Fibroblast of the conjunctiva (primary cell): ENCODE measurements at regions not wholly inside any gene's neighbourhood (a gene's known extent, or its start where the extent isn't known, plus 50 kb on each side); places are given as distances from the start of the nearest gene placed in this dataset.
A peak's percentile ranks its signal among the peaks of the same experiment; 100 is the strongest.

Experiments used
- DNase-seq: peaks from one replicate; pipeline ENCODE4 v3.0.0-alpha.2; 2010; ENCODE audit warnings: low read depth

DNA sequence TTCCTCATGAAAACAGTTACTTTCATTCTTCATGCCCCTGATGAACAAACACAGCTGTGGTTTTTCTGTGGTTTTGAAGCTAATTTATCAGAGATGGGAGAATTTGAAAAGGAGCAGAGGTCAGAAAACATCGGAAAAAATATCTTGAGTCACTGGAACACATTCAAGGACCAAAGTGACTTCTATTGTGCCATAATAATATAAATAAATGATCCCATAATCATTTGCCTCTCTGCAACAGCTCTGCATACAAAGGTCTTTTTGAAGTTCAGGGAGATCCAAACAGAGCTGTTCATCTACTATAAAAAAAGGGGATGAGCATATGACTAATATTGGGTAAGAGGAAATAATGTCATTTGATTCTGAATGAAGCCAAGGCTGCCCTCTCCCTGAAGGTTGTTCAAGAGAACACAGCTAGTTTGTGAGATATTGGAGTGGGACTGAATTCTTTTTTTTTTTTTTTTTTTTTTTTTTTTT is 201.3 kb upstream of the GALNT5 start:
- DNase-seq = peak; percentile 10

GRCh38 chr2:157058161-157058560 is 199.3 kb upstream of the GALNT5 start:
- DNase-seq = no peak

DNA sequence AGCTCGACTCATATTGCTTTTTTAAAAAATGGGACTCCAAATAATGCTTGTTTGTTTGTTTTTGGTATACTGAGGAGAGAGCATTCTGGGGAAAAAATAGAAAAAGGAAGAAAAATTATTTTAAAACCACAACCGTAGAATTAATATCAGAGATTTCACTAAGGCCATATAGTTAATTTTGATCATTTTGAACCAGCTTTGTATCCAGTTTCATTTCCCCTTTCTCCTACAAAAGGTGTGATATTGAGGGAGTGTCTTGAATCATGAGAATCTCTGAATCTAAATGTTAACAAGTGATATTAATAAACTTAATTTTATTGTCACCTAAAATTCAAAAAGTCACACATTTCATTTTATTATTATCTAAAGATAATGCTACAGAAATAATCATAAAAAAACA is 198.5 kb upstream of the GALNT5 start:
- DNase-seq = no peak

DNA sequence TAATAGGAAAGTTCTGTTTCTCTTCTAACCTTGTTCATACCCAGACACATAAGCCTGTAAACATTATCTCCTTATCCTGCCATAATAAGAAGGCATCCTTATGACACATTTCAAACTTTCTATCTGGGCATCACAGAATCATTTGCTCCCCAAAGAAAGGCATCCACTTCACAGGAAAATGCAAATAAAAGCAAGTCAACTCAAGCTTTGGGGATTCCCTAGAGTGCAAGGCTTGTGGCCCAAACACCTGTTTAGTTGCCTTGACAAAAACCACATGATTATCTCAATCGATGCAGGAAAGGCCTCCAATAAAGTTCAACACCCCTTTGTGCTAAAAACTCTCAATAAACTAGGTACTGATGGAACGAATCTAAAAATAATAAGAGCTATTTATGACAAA is 195.7 kb upstream of the GALNT5 start:
- DNase-seq = no peak

DNA sequence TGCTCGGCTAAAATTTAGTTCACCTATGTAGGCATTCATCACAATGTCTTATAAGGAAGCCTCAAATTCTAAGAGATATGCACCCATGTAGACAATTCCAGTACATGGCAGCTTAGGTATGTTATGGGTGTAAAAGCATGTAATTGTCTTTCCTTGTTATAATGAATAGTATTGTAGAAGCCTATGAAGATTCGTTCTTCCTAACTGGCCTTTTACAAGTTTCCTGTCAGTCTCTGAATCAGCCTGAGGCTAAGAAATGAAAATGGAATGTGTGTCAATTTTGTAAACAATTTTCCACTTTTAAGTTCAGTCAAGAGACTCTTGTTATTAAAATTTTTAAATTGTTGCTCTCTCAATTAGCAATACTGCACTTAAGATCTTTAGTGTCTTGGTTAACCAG is 189.9 kb upstream of the GALNT5 start:
- no peak for DNase-seq

- no peak for DNase-seq
Measured at GRCh38 chr2:157068237-157068636, 189.3 kb upstream of the GALNT5 start.

GRCh38 chr2:157075924-157076323 is 181.6 kb upstream of the GALNT5 start:
- DNase-seq = no peak

DNA sequence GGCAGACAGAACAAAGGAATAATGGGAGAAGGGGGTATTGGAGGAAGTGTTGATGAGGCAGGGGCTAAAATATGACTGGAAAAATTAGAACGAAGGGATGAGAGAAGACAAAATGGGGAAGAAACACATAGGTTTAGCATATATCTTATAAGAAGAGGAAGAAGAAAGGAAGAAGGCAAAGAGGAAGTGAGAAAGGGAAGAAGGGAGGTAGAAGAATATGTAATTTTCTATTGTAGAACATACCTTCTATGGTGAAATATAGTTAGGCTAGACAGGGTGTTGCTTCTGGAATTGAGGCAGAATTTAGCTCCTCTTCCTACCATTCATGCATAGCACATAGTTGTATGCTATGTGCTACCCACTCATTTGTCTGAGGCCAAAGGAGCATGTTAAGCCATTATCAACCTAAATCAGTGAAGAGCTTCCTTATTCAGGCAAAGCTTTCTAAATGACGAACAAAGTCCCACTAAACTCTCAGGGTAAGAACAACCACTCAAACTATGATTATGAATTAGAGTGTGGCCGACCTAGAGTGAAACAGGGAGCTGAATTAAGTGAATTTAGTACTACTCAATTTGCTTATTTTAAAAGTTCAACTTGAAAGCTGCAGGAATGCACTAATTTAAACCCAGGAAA is 180.9 kb upstream of the GALNT5 start:
- no peak for DNase-seq

GRCh38 chr2:157077753-157078350 is 179.7 kb upstream of the GALNT5 start:
- no peak for DNase-seq

DNA sequence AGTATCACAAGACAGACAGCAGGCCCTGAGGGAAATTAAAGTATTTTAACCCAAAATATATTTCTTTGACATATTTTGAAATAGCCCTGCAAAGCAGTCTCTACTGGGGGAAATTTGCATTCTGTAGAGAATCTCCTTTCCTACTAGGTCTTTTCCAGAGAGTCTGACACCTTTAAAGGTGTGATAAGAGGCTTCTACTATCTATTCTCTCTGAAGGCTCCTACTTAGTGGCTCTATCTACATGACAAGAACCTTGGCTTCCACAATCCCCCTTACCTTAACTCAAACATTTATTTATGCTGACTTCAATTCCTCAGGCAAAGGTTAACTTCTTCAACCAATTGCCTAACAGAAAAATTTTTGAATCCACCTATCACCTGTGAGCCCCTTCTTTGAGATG is 174.6 kb upstream of the GALNT5 start:
- no peak for DNase-seq

DNA sequence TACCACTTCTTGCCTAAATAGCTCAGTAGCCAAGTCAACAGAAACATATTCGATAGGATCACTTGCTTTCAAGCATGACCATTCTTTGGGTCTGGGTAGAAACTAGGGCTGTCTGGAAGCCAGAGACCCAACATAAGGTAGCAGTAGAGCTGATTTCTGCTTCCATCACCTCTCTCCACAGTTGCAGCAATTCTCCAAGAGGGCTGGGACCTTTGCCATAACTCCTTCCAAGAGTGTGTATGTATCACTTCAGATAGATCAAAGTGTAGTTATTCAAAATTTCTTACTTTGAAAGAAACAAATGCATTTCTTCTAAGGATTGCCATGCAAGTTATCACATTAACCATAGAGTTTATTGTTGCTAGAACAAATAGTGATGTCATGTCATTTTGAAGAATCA is 172.0 kb upstream of the GALNT5 start:
- no peak for DNase-seq

DNA sequence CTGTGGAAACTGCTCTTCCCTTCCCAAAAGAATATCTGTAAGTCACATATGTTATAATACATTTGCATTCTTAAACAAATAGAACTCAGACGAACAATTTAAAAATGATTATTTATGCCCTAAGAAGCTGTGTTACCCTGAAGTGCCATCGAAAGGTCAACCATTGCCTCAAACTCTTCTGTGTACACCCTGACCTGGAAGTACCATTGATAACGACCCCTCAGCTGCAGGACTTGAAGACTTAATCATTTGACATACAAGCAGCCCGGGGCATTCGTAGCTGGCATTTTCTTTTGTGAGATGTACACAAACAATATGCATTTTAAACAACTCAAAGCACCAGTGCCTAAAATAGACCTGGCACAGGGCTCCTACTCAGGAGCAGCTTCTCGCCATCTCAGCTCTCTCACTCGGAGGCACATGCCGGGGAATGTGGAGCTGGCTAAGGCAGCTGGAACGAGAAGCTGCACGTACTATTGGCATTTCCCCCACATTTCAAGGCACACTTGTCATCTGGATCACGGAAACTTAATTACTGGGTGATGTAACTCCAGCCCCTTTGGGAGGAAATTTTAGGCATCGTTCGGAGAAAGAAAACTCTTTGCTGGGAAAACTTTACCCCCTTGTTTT is 170.0 kb upstream of the GALNT5 start:
- peak; percentile 47 for DNase-seq

DNA sequence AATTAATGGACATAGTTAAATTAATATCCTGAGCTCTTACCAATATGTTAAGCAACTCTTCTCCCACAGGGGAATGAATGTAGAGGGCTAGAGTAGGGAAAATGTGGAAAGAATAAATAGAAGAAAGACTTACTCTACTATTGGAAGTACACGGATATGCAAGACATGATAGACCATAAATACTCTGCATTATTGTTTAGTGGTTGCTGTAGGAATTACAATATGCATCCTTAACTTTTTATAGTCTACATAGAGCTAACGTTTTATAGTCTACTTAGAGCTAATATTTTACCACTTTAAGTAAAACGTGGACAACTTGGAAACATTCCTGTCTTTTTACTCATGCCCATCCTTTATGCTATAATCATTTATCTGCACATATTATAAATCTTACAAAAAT is 163.8 kb upstream of the GALNT5 start:
- no peak for DNase-seq

- DNase-seq = no peak
Measured at GRCh38 chr2:157105372-157105771, 152.1 kb upstream of the GALNT5 start.

GRCh38 chr2:157106950-157107349 is 150.6 kb upstream of the GALNT5 start:
- no peak for DNase-seq

DNA sequence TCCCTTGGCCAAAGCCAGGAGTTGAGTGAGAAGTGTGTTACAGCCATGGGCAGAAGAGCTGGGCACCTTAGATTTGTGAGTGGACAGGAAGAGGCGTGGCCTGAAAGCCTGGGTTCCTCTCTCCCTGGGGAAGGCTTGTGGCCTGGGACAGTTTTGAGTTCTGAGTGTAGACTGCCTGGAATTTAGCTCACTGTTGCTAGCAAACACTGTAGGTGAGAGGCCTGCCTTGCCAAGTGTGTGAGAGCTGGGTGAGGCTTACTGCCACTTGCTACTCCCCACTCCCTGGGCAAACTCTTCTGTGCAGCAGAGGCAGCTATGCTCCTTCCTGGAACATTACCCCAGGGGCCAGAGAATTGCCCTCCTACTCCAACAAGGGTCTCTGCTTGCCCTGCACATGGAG is 150.0 kb upstream of the GALNT5 start:
- DNase-seq = no peak

DNA sequence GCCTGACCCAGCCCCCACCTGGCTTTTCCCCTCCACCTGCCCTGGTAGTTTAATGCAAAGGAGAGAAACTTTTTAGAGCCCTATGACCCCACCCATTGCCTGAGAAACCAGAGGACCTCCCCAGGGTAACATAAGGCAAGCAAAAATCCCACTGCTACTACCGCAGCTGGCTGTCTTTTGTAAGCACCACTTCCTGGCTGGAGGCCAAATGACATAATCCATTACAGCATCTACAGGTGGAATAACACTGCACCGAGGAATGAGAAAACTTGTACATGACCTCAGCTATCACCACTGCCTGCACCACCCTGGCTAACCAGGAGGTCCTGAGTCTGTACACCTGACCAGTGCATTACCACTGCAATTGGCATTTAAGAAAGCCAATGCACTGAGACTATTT is 149.6 kb upstream of the GALNT5 start:
- no peak for DNase-seq

- no peak for DNase-seq
Measured at GRCh38 chr2:157122776-157123175, 134.7 kb upstream of the GALNT5 start.

GRCh38 chr2:157124731-157125130 is 132.8 kb upstream of the GALNT5 start:
- DNase-seq = no peak

DNA sequence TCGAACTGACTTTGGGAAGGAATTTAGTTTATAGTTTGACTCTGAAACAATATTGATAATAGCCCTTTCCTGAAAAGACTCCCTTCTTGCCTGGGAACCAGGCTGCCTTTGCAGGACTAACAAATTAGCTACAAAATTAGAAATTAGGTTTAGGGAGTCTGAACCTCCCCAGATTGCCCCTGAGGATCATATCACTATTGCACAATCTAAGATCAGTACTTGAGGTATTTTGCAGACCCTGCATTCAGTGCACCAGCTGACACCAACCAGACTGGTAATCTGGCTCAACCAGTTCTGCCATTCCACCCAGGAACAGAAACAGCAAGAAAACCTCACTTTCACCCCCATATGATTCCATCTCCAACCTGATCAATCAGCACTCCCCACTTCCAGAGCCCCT is 131.8 kb upstream of the GALNT5 start:
- DNase-seq = no peak

GRCh38 chr2:157127249-157128012 is 130.1 kb upstream of the GALNT5 start:
- DNase-seq = no peak

GRCh38 chr2:157143901-157144300 is 113.6 kb upstream of the GALNT5 start:
- no peak for DNase-seq

DNA sequence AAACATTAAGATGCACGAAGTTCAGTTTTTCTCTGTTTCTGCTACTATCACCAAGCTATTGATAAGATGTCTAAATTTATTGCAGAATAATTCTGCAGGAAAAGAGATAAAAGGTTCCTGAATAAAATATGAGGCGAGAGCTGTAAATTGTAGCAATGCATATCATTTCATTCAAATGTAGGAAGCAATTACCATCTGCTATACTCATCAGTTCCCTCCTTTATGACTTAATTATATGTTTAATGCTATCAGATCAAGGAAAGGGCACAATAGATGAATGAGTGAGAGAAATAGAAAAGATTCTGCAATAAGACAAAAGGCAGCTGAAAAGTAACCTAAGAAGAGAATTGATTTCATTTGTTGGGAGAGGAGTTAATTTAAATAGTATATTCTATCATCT is 108.2 kb upstream of the GALNT5 start:
- no peak for DNase-seq
